WTC11 (cell line): ENCODE measurements at regions not wholly inside any gene's neighbourhood (a gene's known extent, or its start where the extent isn't known, plus 50 kb on each side); places are given as distances from the start of the nearest gene placed in this dataset.

Source experiments
- NR2C2 ChIP-seq: sonication (generic); formaldehyde crosslinking; IDR thresholded peaks from 2 replicates; pipeline ENCODE4 v1.8.0; 2022; ENCODE audit warnings: mild to moderate bottlenecking, missing genetic modification reagents
- ZNF512 ChIP-seq: sonication (generic); formaldehyde crosslinking; IDR thresholded peaks from 2 replicates; pipeline ENCODE4 v1.8.1; 2022; ENCODE audit warnings: missing genetic modification reagents, borderline replicate concordance
- TF ChIP-seq, protein P1 (sequence below): fragments of 200-600 bp; IDR thresholded peaks from 2 replicates; pipeline ENCODE4 v1.8.0; 2022; ENCODE audit warnings: antibody characterized with exemption
- TF ChIP-seq, protein P2 (sequence below): fragments of 250-450 bp; sonication (Bioruptor Pico); conservative IDR thresholded peaks from 2 replicates; pipeline ENCODE4 v1.9.0; 2021; ENCODE audit warnings: mild to moderate bottlenecking

- TF ChIP-seq, protein P1, sequence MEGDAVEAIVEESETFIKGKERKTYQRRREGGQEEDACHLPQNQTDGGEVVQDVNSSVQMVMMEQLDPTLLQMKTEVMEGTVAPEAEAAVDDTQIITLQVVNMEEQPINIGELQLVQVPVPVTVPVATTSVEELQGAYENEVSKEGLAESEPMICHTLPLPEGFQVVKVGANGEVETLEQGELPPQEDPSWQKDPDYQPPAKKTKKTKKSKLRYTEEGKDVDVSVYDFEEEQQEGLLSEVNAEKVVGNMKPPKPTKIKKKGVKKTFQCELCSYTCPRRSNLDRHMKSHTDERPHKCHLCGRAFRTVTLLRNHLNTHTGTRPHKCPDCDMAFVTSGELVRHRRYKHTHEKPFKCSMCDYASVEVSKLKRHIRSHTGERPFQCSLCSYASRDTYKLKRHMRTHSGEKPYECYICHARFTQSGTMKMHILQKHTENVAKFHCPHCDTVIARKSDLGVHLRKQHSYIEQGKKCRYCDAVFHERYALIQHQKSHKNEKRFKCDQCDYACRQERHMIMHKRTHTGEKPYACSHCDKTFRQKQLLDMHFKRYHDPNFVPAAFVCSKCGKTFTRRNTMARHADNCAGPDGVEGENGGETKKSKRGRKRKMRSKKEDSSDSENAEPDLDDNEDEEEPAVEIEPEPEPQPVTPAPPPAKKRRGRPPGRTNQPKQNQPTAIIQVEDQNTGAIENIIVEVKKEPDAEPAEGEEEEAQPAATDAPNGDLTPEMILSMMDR, result no peak
- TF ChIP-seq, protein P2, sequence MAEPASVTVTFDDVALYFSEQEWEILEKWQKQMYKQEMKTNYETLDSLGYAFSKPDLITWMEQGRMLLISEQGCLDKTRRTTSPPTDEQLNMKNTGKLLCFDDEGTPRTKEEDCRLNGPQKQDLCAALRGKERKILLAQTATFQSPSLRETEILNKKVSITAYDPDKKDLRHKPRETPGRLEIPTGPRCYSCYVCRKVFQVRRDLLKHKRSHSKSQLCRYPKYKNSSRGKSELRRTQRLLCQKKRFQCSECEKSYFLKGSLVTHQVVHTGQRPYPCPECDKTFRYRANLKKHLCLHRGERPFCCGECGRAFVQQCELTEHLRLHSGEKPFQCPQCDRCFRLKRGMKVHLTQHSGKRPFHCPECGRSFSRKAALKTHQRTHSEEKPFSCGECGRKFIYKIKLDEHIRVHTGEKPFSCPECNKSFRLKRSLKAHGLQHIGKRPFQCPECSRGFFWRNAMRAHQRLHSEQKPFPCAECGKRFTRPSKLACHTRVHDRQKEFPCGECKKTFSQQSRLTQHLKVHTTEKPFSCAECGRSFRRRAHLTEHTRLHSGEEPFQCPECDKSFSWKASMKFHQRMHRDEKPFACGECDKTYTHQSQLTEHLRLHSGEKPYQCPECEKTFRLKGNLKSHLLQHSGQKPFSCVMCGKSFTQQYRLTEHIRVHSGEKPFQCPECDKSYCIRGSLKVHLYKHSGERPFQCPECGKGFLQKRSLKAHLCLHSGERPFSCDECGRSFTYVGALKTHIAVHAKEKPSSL (CRISPR knock-in tag), result no peak
- no peak for TF ChIP-seq NR2C2 (CRISPR knock-in tag)
- TF ChIP-seq ZNF512 (CRISPR knock-in tag), result no peak
Observed at GRCh38 chr6:4295783-4296155, 160.4 kb upstream of the ECI2 start.
